HEK293 (cell line): ENCODE measurements at regions not wholly inside any gene's neighbourhood (a gene's known extent, or its start where the extent isn't known, plus 50 kb on each side); places are given as distances from the start of the nearest gene placed in this dataset.

Experiments used
- CTCF ChIA-PET: fragments of 350-600 bp; formaldehyde crosslinking; extraction: SDS; loops from one replicate; lab custom pipeline; 2021; ENCODE audit warnings: antibody characterized with exemption; lab: Yijun Ruan, JAX
- POLR2A ChIA-PET: fragments of 300-600 bp; formaldehyde crosslinking; extraction: SDS; loops from one replicate; lab custom pipeline; 2020; ENCODE audit warnings: antibody characterized with exemption, inconsistent platforms; lab: Yijun Ruan, JAX
- H3K27ac ChIP-seq: fragments of 200-500 bp; sonication (Bioruptor generic); 2 replicates; pipeline ENCODE4 v1.5.1; 2014; ENCODE audit warnings: low read depth, low read length, control low read depth, inconsistent platforms; ENCODE audit errors: extremely low read depth
- H3K36me3 ChIP-seq, 2 experiments: fragments of 200-500 bp in 1 of 2; sonication (Bioruptor generic) in 1 of 2; 1 replicate in 1 of 2; 2 replicates in 1 of 2; pipeline ENCODE4 v1.5.1; 2014 to 2017; ENCODE audit warnings: inconsistent platforms in 2 of 2, low read length in 2 of 2; ENCODE audit not compliant: control insufficient read depth in 2 of 2, insufficient read depth in 1 of 2
- H3K4me1 ChIP-seq: fragments of 200-500 bp; sonication (Bioruptor generic); 2 replicates; pipeline ENCODE4 v1.5.1; 2014; ENCODE audit warnings: mild to moderate bottlenecking, low read length, inconsistent platforms; ENCODE audit not compliant: control insufficient read depth, insufficient read depth
- H3K4me3 ChIP-seq: 2 replicates; pipeline ENCODE4 v1.5.1; 2011; ENCODE audit warnings: low read depth, mild to moderate bottlenecking, control low read depth, low read length, moderate library complexity
- H3K9me3 ChIP-seq: fragments of 200-500 bp; sonication (Bioruptor generic); 2 replicates; pipeline ENCODE4 v1.5.1; 2014; ENCODE audit warnings: low read depth, low read length, inconsistent platforms; ENCODE audit not compliant: control insufficient read depth, insufficient read depth
- ATF2 ChIP-seq: fragments of 450-650 bp; formaldehyde crosslinking; IDR thresholded peaks from 2 replicates; pipeline ENCODE4 v1.5.1; 2016; ENCODE audit warnings: missing biosample characterization, missing genetic modification characterization, low read depth
- BCL11B ChIP-seq: fragments of 450-650 bp; formaldehyde crosslinking; IDR thresholded peaks from 2 replicates; pipeline ENCODE4 v1.5.1; 2016; ENCODE audit warnings: low read depth, missing biosample characterization, missing genetic modification characterization
- GLI2 ChIP-seq: fragments of 450-650 bp; formaldehyde crosslinking; IDR thresholded peaks from 2 replicates; pipeline ENCODE4; 2017; ENCODE audit warnings: missing biosample characterization, missing genetic modification characterization, low read depth, borderline replicate concordance
- GLIS1 ChIP-seq: fragments of 450-650 bp; formaldehyde crosslinking; IDR thresholded peaks from 2 replicates; pipeline ENCODE4 v1.5.1; 2016; ENCODE audit warnings: missing biosample characterization, missing genetic modification characterization
- OSR2 ChIP-seq: fragments of 450-650 bp; formaldehyde crosslinking; IDR thresholded peaks from 2 replicates; pipeline ENCODE4 v1.5.1; 2016; ENCODE audit warnings: missing biosample characterization, missing genetic modification characterization
- SP7 ChIP-seq: fragments of 450-650 bp; formaldehyde crosslinking; IDR thresholded peaks from 2 replicates; pipeline ENCODE4 v1.5.1; 2016; ENCODE audit warnings: missing biosample characterization, missing genetic modification characterization
- ZBTB21 ChIP-seq: fragments of 450-650 bp; formaldehyde crosslinking; IDR thresholded peaks from 2 replicates; pipeline ENCODE4 v1.5.1; 2017; ENCODE audit warnings: missing biosample characterization, missing genetic modification characterization
- ZEB2 ChIP-seq: fragments of 450-650 bp; formaldehyde crosslinking; IDR thresholded peaks from 2 replicates; pipeline ENCODE4 v1.5.1; 2016; ENCODE audit warnings: missing biosample characterization, missing genetic modification characterization
- ZFP3 ChIP-seq: fragments of 450-650 bp; formaldehyde crosslinking; IDR thresholded peaks from 2 replicates; pipeline ENCODE4 v1.5.1; 2016; ENCODE audit warnings: low read depth, missing biosample characterization, missing genetic modification characterization
- ZNF138 ChIP-seq: fragments of 450-650 bp; formaldehyde crosslinking; IDR thresholded peaks from 2 replicates; pipeline ENCODE4 v1.5.1; 2016; ENCODE audit warnings: missing biosample characterization, missing genetic modification characterization, borderline replicate concordance
- ZNF223 ChIP-seq: fragments of 450-650 bp; formaldehyde crosslinking; IDR thresholded peaks from 2 replicates; pipeline ENCODE4 v1.5.1; 2016; ENCODE audit warnings: missing biosample characterization, missing genetic modification characterization
- ZNF24 ChIP-seq: fragments of 450-650 bp; formaldehyde crosslinking; IDR thresholded peaks from 2 replicates; pipeline ENCODE4 v1.5.1; 2016; ENCODE audit warnings: missing biosample characterization, missing genetic modification characterization
- ZNF335 ChIP-seq: fragments of 450-650 bp; formaldehyde crosslinking; conservative IDR thresholded peaks from 2 replicates; pipeline ENCODE4 v1.5.1; 2016; ENCODE audit warnings: missing biosample characterization, missing genetic modification characterization
- ZNF350 ChIP-seq: fragments of 450-650 bp; formaldehyde crosslinking; IDR thresholded peaks from 2 replicates; pipeline ENCODE4 v1.5.0; 2017; ENCODE audit warnings: missing biosample characterization, mild to moderate bottlenecking, missing genetic modification characterization
- ZNF354C ChIP-seq: fragments of 450-650 bp; formaldehyde crosslinking; IDR thresholded peaks from 2 replicates; pipeline ENCODE4 v1.5.1; 2016; ENCODE audit warnings: missing biosample characterization, missing genetic modification characterization, low read depth, borderline replicate concordance
- ZNF37A ChIP-seq: fragments of 450-650 bp; IDR thresholded peaks from 2 replicates; pipeline ENCODE4 v1.5.1; 2018; ENCODE audit warnings: missing biosample characterization, missing genetic modification characterization
- ZNF394 ChIP-seq: fragments of 450-650 bp; formaldehyde crosslinking; IDR thresholded peaks from 2 replicates; pipeline ENCODE4 v1.5.1; 2016; ENCODE audit warnings: missing biosample characterization, missing genetic modification characterization, mild to moderate bottlenecking, moderate library complexity, borderline replicate concordance
- ZNF404 ChIP-seq: fragments of 450-650 bp; formaldehyde crosslinking; IDR thresholded peaks from 2 replicates; pipeline ENCODE4 v1.5.1; 2017; ENCODE audit warnings: missing biosample characterization, missing genetic modification characterization
- ZNF433 ChIP-seq: fragments of 450-650 bp; formaldehyde crosslinking; IDR thresholded peaks from 2 replicates; pipeline ENCODE4 v1.5.1; 2016; ENCODE audit warnings: missing biosample characterization, missing genetic modification characterization, low read depth
- ZNF623 ChIP-seq: fragments of 450-650 bp; formaldehyde crosslinking; IDR thresholded peaks from 2 replicates; pipeline ENCODE4 v1.5.1; 2016; ENCODE audit warnings: missing biosample characterization, missing genetic modification characterization
- ZNF768 ChIP-seq: fragments of 450-650 bp; formaldehyde crosslinking; IDR thresholded peaks from 2 replicates; pipeline ENCODE4 v1.5.1; 2018; ENCODE audit warnings: missing biosample characterization, mild to moderate bottlenecking, missing genetic modification characterization
- ZNF791 ChIP-seq: fragments of 450-650 bp; formaldehyde crosslinking; IDR thresholded peaks from 2 replicates; pipeline ENCODE4 v1.5.1; 2016; ENCODE audit warnings: missing biosample characterization, missing genetic modification characterization
- TF ChIP-seq, protein P1 (sequence below): fragments of 450-650 bp; formaldehyde crosslinking; IDR thresholded peaks from 2 replicates; pipeline ENCODE4 v1.5.1; 2016; ENCODE audit warnings: missing biosample characterization, missing genetic modification characterization
- TF ChIP-seq, protein P2 (sequence below): fragments of 450-650 bp; formaldehyde crosslinking; IDR thresholded peaks from 2 replicates; pipeline ENCODE4 v1.5.1; 2017; ENCODE audit warnings: missing biosample characterization, missing genetic modification characterization
- TF ChIP-seq, protein P3 (sequence below): fragments of 450-650 bp; formaldehyde crosslinking; IDR thresholded peaks from 2 replicates; pipeline ENCODE4 v1.5.1; 2016; ENCODE audit warnings: missing biosample characterization, missing genetic modification characterization
- TF ChIP-seq, protein P4 (sequence below): fragments of 450-650 bp; formaldehyde crosslinking; optimal IDR thresholded peaks from 2 replicates; pipeline ENCODE3; 2016; ENCODE audit warnings: missing biosample characterization, mild to moderate bottlenecking, missing genetic modification characterization

- CTCF ChIA-PET, result interaction anchor here (1.7 kb wide), 1 partner anchor 32 kb away, joined by 3 read pairs; no protein-coding TSS in a partner anchor
- Histone ChIP-seq H3K9me3 (no peaks in the 10 kb centered on the region), H3K4me3 (no peak overlapping the region), H3K27ac (no peak overlapping the region), H3K36me3 (no peaks in the 10 kb centered on the region), H3K4me1 (peaks cover 12% of the 10 kb centered on the region)
- POLR2A ChIA-PET, result no interaction called here
- no peak for TF ChIP-seq ZNF223 (tag by site-specific recombination)
- TF ChIP-seq ATF2 (tag by site-specific recombination), result peak; percentile 63; the same call in 1 of the 2 replicates
These were observed 55.8 kb upstream of the AKIRIN2 start for GRCh38 chr6:87757792-87758191.

DNA sequence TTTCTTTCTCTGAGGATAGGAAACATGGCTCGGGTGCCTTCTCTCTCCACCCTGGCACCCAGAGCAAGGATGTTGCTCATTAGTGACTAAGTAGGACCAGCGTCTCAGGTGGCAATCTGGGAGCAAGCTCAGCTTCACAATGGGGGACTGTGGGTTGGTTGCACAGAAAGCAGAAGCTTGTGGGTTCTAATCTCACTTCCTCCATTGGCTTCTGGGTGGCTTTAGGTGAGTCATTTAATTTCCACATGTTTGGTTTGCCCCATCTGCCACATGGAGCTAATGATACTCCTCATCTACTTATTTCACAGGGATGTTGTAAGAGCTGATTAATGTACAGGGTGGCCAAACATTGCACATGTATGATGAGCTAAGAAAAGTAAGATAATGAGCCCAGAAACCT is 54.8 kb upstream of the AKIRIN2 start:
- H3K27ac ChIP-seq, result peak overlapping the region; percentile 50; the same call in 1 of the 2 replicates
- H3K4me3 ChIP-seq, result no peak overlapping the region
- CTCF ChIA-PET, result interaction anchor here (0.6 to 1.7 kb wide), 4 partner anchors 9 to 513 kb away, joined by 3 read pairs; no protein-coding TSS in a partner anchor
- no peaks in the 10 kb centered on the region for H3K9me3 ChIP-seq
- no peaks in the 10 kb centered on the region for H3K36me3 ChIP-seq
- H3K4me1 ChIP-seq, result peaks cover 12% of the 10 kb centered on the region
- POLR2A ChIA-PET, result interaction anchor here (0.6 to 0.7 kb wide), 2 partner anchors 35 to 58 kb away, joined by 3 to 7 read pairs; no protein-coding TSS in a partner anchor
- TF ChIP-seq ZEB2 (tag by site-specific recombination), result no peak
- TF ChIP-seq ZNF138 (tag by site-specific recombination), result no peak
- no peak for TF ChIP-seq ZNF24 (tag by site-specific recombination)
- TF ChIP-seq, protein P1, sequence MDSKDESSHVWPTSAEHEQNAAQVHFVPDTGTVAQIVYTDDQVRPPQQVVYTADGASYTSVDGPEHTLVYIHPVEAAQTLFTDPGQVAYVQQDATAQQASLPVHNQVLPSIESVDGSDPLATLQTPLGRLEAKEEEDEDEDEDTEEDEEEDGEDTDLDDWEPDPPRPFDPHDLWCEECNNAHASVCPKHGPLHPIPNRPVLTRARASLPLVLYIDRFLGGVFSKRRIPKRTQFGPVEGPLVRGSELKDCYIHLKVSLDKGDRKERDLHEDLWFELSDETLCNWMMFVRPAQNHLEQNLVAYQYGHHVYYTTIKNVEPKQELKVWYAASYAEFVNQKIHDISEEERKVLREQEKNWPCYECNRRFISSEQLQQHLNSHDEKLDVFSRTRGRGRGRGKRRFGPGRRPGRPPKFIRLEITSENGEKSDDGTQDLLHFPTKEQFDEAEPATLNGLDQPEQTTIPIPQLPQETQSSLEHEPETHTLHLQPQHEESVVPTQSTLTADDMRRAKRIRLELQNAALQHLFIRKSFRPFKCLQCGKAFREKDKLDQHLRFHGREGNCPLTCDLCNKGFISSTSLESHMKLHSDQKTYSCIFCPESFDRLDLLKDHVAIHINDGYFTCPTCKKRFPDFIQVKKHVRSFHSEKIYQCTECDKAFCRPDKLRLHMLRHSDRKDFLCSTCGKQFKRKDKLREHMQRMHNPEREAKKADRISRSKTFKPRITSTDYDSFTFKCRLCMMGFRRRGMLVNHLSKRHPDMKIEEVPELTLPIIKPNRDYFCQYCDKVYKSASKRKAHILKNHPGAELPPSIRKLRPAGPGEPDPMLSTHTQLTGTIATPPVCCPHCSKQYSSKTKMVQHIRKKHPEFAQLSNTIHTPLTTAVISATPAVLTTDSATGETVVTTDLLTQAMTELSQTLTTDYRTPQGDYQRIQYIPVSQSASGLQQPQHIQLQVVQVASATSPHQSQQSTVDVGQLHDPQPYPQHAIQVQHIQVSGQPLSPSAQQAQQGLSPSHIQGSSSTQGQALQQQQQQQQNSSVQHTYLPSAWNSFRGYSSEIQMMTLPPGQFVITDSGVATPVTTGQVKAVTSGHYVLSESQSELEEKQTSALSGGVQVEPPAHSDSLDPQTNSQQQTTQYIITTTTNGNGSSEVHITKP (tag by site-specific recombination), result peak; percentile 77
- TF ChIP-seq GLI2 (tag by site-specific recombination), result no peak
- TF ChIP-seq, protein P2, sequence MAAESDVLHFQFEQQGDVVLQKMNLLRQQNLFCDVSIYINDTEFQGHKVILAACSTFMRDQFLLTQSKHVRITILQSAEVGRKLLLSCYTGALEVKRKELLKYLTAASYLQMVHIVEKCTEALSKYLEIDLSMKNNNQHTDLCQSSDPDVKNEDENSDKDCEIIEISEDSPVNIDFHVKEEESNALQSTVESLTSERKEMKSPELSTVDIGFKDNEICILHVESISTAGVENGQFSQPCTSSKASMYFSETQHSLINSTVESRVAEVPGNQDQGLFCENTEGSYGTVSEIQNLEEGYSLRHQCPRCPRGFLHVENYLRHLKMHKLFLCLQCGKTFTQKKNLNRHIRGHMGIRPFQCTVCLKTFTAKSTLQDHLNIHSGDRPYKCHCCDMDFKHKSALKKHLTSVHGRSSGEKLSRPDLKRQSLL (tag by site-specific recombination), result no peak
- TF ChIP-seq ZBTB21 (tag by site-specific recombination), result 0 out of 2 replicates have a peak, but pooled peaks have one; percentile 27
- no peak for TF ChIP-seq ZNF354C
- no peak for TF ChIP-seq ZFP3
- TF ChIP-seq GLIS1 (tag by site-specific recombination), result 0 out of 2 replicates have a peak, but pooled peaks have one; percentile 6
- no peak for TF ChIP-seq ZNF791 (tag by site-specific recombination)
- TF ChIP-seq, protein P3, sequence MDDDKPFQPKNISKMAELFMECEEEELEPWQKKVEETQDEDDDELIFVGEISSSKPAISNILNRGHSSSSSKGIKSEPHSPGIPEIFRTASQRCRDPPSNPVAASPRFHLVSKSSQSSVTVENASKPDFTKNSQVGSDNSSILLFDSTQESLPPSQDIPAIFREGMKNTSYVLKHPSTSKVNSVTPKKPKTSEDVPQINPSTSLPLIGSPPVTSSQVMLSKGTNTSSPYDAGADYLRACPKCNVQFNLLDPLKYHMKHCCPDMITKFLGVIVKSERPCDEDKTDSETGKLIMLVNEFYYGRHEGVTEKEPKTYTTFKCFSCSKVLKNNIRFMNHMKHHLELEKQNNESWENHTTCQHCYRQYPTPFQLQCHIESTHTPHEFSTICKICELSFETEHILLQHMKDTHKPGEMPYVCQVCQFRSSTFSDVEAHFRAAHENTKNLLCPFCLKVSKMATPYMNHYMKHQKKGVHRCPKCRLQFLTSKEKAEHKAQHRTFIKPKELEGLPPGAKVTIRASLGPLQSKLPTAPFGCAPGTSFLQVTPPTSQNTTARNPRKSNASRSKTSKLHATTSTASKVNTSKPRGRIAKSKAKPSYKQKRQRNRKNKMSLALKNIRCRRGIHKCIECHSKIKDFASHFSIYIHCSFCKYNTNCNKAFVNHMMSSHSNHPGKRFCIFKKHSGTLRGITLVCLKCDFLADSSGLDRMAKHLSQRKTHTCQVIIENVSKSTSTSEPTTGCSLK (tag by site-specific recombination), result no peak
- no peak for TF ChIP-seq ZNF433 (tag by site-specific recombination)
- no peak for TF ChIP-seq ZNF394
- TF ChIP-seq BCL11B, result no peak
- no peak for TF ChIP-seq ZNF37A (tag by site-specific recombination)
- TF ChIP-seq ZNF404 (tag by site-specific recombination), result no peak
- TF ChIP-seq ZNF623 (tag by site-specific recombination), result no peak
- TF ChIP-seq ZNF768, result no peak
- TF ChIP-seq ZNF350 (tag by site-specific recombination), result 0 out of 2 replicates have a peak, but pooled peaks have one; percentile 18
- peak; percentile 52; the same call in 1 of the 2 replicates for TF ChIP-seq SP7
- TF ChIP-seq, protein P4, sequence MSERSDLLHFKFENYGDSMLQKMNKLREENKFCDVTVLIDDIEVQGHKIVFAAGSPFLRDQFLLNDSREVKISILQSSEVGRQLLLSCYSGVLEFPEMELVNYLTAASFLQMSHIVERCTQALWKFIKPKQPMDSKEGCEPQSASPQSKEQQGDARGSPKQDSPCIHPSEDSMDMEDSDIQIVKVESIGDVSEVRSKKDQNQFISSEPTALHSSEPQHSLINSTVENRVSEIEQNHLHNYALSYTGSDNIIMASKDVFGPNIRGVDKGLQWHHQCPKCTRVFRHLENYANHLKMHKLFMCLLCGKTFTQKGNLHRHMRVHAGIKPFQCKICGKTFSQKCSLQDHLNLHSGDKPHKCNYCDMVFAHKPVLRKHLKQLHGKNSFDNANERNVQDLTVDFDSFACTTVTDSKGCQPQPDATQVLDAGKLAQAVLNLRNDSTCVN (tag by site-specific recombination), result no peak
- peak; percentile 92 for TF ChIP-seq OSR2 (tag by site-specific recombination)
- no peak for TF ChIP-seq ZNF335
